GM18505 (cell line): ENCODE measurements at regions not wholly inside any gene's neighbourhood (a gene's known extent, or its start where the extent isn't known, plus 50 kb on each side); places are given as distances from the start of the nearest gene placed in this dataset.

Experiments used
- ATAC-seq: cut with Tn5 transposase; IDR thresholded peaks from one replicate; pipeline ENCODE4 v1.9.1; 2021; ENCODE audit not compliant: unreplicated experiment
- POLR2A ChIP-seq: IDR thresholded peaks from 4 replicates; pipeline ENCODE4 v1.6.1; 2011; ENCODE audit warnings: borderline replicate concordance; ENCODE audit not compliant: insufficient read depth, insufficient read length; ENCODE audit errors: extremely low read depth

- no peak for TF ChIP-seq POLR2A
- ATAC-seq = no peak
Observed at GRCh38 chr4:17082186-17082585, 183.7 kb upstream of the LDB2 start.

- no peak for ATAC-seq
- no peak for TF ChIP-seq POLR2A
Observed at GRCh38 chr4:17081179-17081578, 182.7 kb upstream of the LDB2 start.

- TF ChIP-seq POLR2A = no peak
- ATAC-seq = no peak
Observed at GRCh38 chr4:17077105-17077504, 178.7 kb upstream of the LDB2 start.

GRCh38 chr4:17072483-17072882 lies 174.0 kb upstream of the LDB2 start:
- no peak for ATAC-seq
- no peak for TF ChIP-seq POLR2A

- no peak for ATAC-seq
- TF ChIP-seq POLR2A = no peak
Observed at GRCh38 chr4:17068891-17069290, 170.4 kb upstream of the LDB2 start.

GRCh38 chr4:17068392-17068791 lies 169.9 kb upstream of the LDB2 start:
- no peak for ATAC-seq
- TF ChIP-seq POLR2A = no peak

- TF ChIP-seq POLR2A = no peak
- no peak for ATAC-seq
Observed at GRCh38 chr4:17066972-17067371, 168.5 kb upstream of the LDB2 start.

GRCh38 chr4:17066236-17066635 lies 167.8 kb upstream of the LDB2 start:
- ATAC-seq = no peak
- no peak for TF ChIP-seq POLR2A

- no peak for TF ChIP-seq POLR2A
- no peak for ATAC-seq
Observed at GRCh38 chr4:17065821-17066220, 167.4 kb upstream of the LDB2 start.

GRCh38 chr4:17064959-17065358 lies 166.5 kb upstream of the LDB2 start:
- no peak for ATAC-seq
- no peak for TF ChIP-seq POLR2A

- TF ChIP-seq POLR2A = no peak
- no peak for ATAC-seq
Observed at GRCh38 chr4:17063888-17064287, 165.4 kb upstream of the LDB2 start.

GRCh38 chr4:17060230-17060629 lies 161.8 kb upstream of the LDB2 start:
- ATAC-seq = no peak

GRCh38 chr4:17058916-17059741 lies 160.7 kb upstream of the LDB2 start:
- no peak for TF ChIP-seq POLR2A
- no peak for ATAC-seq

More at GRCh38 chr4:17060230-17060629, 161.8 kb upstream of the LDB2 start:
- TF ChIP-seq POLR2A = no peak

- no peak for TF ChIP-seq POLR2A
- ATAC-seq = no peak
Observed at GRCh38 chr4:17058536-17058915, 160.1 kb upstream of the LDB2 start.

- no peak for TF ChIP-seq POLR2A
- no peak for ATAC-seq
Observed at GRCh38 chr4:17057035-17057434, 158.6 kb upstream of the LDB2 start.

- no peak for ATAC-seq
- no peak for TF ChIP-seq POLR2A
Observed at GRCh38 chr4:17055788-17056187, 157.3 kb upstream of the LDB2 start.

- no peak for TF ChIP-seq POLR2A
- no peak for ATAC-seq
Observed at GRCh38 chr4:17045866-17046265, 147.4 kb upstream of the LDB2 start.
